ENCODE measurements at regions not wholly inside any gene's neighbourhood (a gene's known extent, or its start where the extent isn't known, plus 50 kb on each side); places are given as distances from the start of the nearest gene placed in this dataset.

GRCh38 chr14:94889520-94890312 is 119.8 kb upstream of the GSC start:
- no peak for DNase-seq (ENCODE audit: low read depth in 2 of 2)
- TF ChIP-seq CTCF (IDR thresholded peaks at IDR 0.05; ENCODE audit: low read depth, low read length), result no peak
- H3K4me3 ChIP-seq (replicated peaks in 1 of 2; ENCODE audit: low read depth in 2 of 2, low read length in 2 of 2), result no peak overlapping the region

- H3K4me3 ChIP-seq (replicated peaks in 1 of 2; ENCODE audit: low read depth in 2 of 2, low read length in 2 of 2), result no peak overlapping the region
- no peak for DNase-seq (ENCODE audit: low read depth in 2 of 2)
- no peak for TF ChIP-seq CTCF (IDR thresholded peaks at IDR 0.05; ENCODE audit: low read depth, low read length)
These were observed 118.2 kb upstream of the GSC start for GRCh38 chr14:94888121-94888520.

- no peak overlapping the region for H3K4me3 ChIP-seq (replicated peaks in 1 of 2; ENCODE audit: low read depth in 2 of 2, low read length in 2 of 2)
- no peak for DNase-seq (ENCODE audit: low read depth in 2 of 2)
- TF ChIP-seq CTCF (IDR thresholded peaks at IDR 0.05; ENCODE audit: low read depth, low read length), result no peak
These were observed 117.7 kb upstream of the GSC start for GRCh38 chr14:94887591-94887990.

GRCh38 chr14:94886931-94887330 is 117.0 kb upstream of the GSC start:
- H3K4me3 ChIP-seq (replicated peaks in 1 of 2; ENCODE audit: low read depth in 2 of 2, low read length in 2 of 2), result no peak overlapping the region
- DNase-seq (ENCODE audit: low read depth in 2 of 2), result no peak
- no peak for TF ChIP-seq CTCF (IDR thresholded peaks at IDR 0.05; ENCODE audit: low read depth, low read length)

GRCh38 chr14:94885481-94886155 is 115.7 kb upstream of the GSC start:
- no peak for DNase-seq (ENCODE audit: low read depth in 2 of 2)
- no peak overlapping the region for H3K4me3 ChIP-seq (replicated peaks in 1 of 2; ENCODE audit: low read depth in 2 of 2, low read length in 2 of 2)
- no peak for TF ChIP-seq CTCF (IDR thresholded peaks at IDR 0.05; ENCODE audit: low read depth, low read length)

GRCh38 chr14:94884616-94885230 is 114.8 kb upstream of the GSC start:
- no peak overlapping the region for H3K4me3 ChIP-seq (replicated peaks in 1 of 2; ENCODE audit: low read depth in 2 of 2, low read length in 2 of 2)
- DNase-seq (ENCODE audit: low read depth in 2 of 2), result no peak
- TF ChIP-seq CTCF (IDR thresholded peaks at IDR 0.05; ENCODE audit: low read depth, low read length), result no peak
